ENCODE measurements at regions not wholly inside any gene's neighbourhood (a gene's known extent, or its start where the extent isn't known, plus 50 kb on each side); places are given as distances from the start of the nearest gene placed in this dataset.

- in situ Hi-C loops (cut with MboI; ENCODE audit: low sequenced_read_pairs), result loop anchor here (25.0 kb wide), 1 partner anchor 1518 kb away; no protein-coding TSS in a partner anchor
These were observed 671.1 kb downstream of the TAF11L14 start for GRCh38 chr5:18305288-18305924.

GRCh38 chr5:18311266-18311665, 677.0 kb downstream of the TAF11L14 start:
- in situ Hi-C loops (cut with MboI; ENCODE audit: low sequenced_read_pairs), result loop anchor here (25.0 kb wide), 1 partner anchor 1524 kb away; no protein-coding TSS in a partner anchor

GRCh38 chr5:18312016-18312415, 677.8 kb downstream of the TAF11L14 start:
- in situ Hi-C loops (cut with MboI; ENCODE audit: low sequenced_read_pairs), result loop anchor here (25.0 kb wide), 1 partner anchor 1525 kb away; no protein-coding TSS in a partner anchor

- in situ Hi-C loops (cut with MboI; ENCODE audit: low sequenced_read_pairs), result loop anchor here (25.0 kb wide), 1 partner anchor 1527 kb away; no protein-coding TSS in a partner anchor
These were observed 680.0 kb downstream of the TAF11L14 start for GRCh38 chr5:18314192-18314778.

- in situ Hi-C loops (cut with MboI; ENCODE audit: low sequenced_read_pairs), result loop anchor here (25.0 kb wide), 1 partner anchor 1534 kb away; no protein-coding TSS in a partner anchor
These were observed 687.1 kb downstream of the TAF11L14 start for GRCh38 chr5:18321262-18321942.

- in situ Hi-C loops (cut with MboI; ENCODE audit: low sequenced_read_pairs), result loop anchor here (25.0 kb wide), 1 partner anchor 1537 kb away; no protein-coding TSS in a partner anchor
These were observed 689.6 kb downstream of the TAF11L14 start for GRCh38 chr5:18323891-18324290.

- in situ Hi-C loops (cut with MboI; ENCODE audit: low sequenced_read_pairs), result no loop called here
These were observed 691.2 kb downstream of the TAF11L14 start for GRCh38 chr5:18325431-18325830.

- in situ Hi-C loops (cut with MboI; ENCODE audit: low sequenced_read_pairs), result no loop called here
These were observed 695.1 kb downstream of the TAF11L14 start for GRCh38 chr5:18329328-18329727.

GRCh38 chr5:18333841-18334240, 699.6 kb downstream of the TAF11L14 start:
- in situ Hi-C loops (cut with MboI; ENCODE audit: low sequenced_read_pairs), result no loop called here

GRCh38 chr5:18334949-18335348, 700.7 kb downstream of the TAF11L14 start:
- in situ Hi-C loops (cut with MboI; ENCODE audit: low sequenced_read_pairs), result no loop called here

- in situ Hi-C loops (cut with MboI; ENCODE audit: low sequenced_read_pairs), result no loop called here
These were observed 720.6 kb downstream of the TAF11L14 start for GRCh38 chr5:18354828-18355227.

GRCh38 chr5:18357486-18357885, 723.2 kb downstream of the TAF11L14 start:
- in situ Hi-C loops (cut with MboI; ENCODE audit: low sequenced_read_pairs), result no loop called here

GRCh38 chr5:18366234-18366633, 732.0 kb downstream of the TAF11L14 start:
- in situ Hi-C loops (cut with MboI; ENCODE audit: low sequenced_read_pairs), result no loop called here

- in situ Hi-C loops (cut with MboI; ENCODE audit: low sequenced_read_pairs), result no loop called here
These were observed 736.3 kb downstream of the TAF11L14 start for GRCh38 chr5:18370531-18370930.

GRCh38 chr5:18375641-18376040, 741.4 kb downstream of the TAF11L14 start:
- in situ Hi-C loops (cut with MboI; ENCODE audit: low sequenced_read_pairs), result no loop called here

GRCh38 chr5:18378066-18378465, 743.8 kb downstream of the TAF11L14 start:
- in situ Hi-C loops (cut with MboI; ENCODE audit: low sequenced_read_pairs), result no loop called here

- in situ Hi-C loops (cut with MboI; ENCODE audit: low sequenced_read_pairs), result no loop called here
These were observed 744.9 kb downstream of the TAF11L14 start for GRCh38 chr5:18379189-18379588.

- in situ Hi-C loops (cut with MboI; ENCODE audit: low sequenced_read_pairs), result no loop called here
These were observed 746.6 kb downstream of the TAF11L14 start for GRCh38 chr5:18380729-18381362.

- in situ Hi-C loops (cut with MboI; ENCODE audit: low sequenced_read_pairs), result no loop called here
These were observed 759.5 kb downstream of the TAF11L14 start for GRCh38 chr5:18393565-18394442.

- in situ Hi-C loops (cut with MboI; ENCODE audit: low sequenced_read_pairs), result no loop called here
These were observed 760.2 kb downstream of the TAF11L14 start for GRCh38 chr5:18394443-18394804.
